Right cardiac atrium (tissue), 5 donors: ENCODE measurements at regions not wholly inside any gene's neighbourhood (a gene's known extent, or its start where the extent isn't known, plus 50 kb on each side); places are given as distances from the start of the nearest gene placed in this dataset.
"Not testable (repeated sequence)": the region's sequence is repeated elsewhere in the genome, so short reads cannot be mapped to it uniquely, and the experiment has no call there.

Experiments used
- ATAC-seq, 2 donors: fragments of 200-7000 bp; cut with Tn5 transposase; one replicate each; pipeline versions ENCODE4 v1.8.0 to v1.9.1; 2020; ENCODE audit warnings: moderate library complexity in 2 of 2, mild to moderate bottlenecking in 1 of 2
- DNase-seq, 3 donors: peaks; one replicate each; pipeline ENCODE4 v3.0.0-alpha.2; 2020
- H3K27ac ChIP-seq: one replicate; pipeline ENCODE4 v1.5.1; 2013; ENCODE audit warnings: mild to moderate bottlenecking, low read length, control low read depth, moderate library complexity
- H3K27me3 ChIP-seq: one replicate; pipeline ENCODE4 v1.6.1; 2013; ENCODE audit not compliant: control insufficient read depth, insufficient read depth
- H3K4me1 ChIP-seq: one replicate; pipeline ENCODE4 v1.6.1; 2013; ENCODE audit warnings: low read length; ENCODE audit not compliant: control insufficient read depth, insufficient read depth
- H3K4me3 ChIP-seq: one replicate; pipeline ENCODE4 v1.5.1; 2013; ENCODE audit warnings: low read length, control low read depth
- H3K9me3 ChIP-seq: one replicate; pipeline ENCODE4 v1.6.1; 2013; ENCODE audit warnings: low read length; ENCODE audit not compliant: control insufficient read depth
- WGBS: extraction: QIAGEN DNeasy Blood & Tissue Kit; methylation state at CpG from one replicate; pipeline ENCODE4 v1.1.7; 2013; 5-methylcytosine and 5-hydroxymethylcytosine counted together
- intact Hi-C, 4 donors: fragments of 100-400 bp; cut with DNase I; formaldehyde crosslinking; loops; one replicate each; pipeline versions ENCODE4 v1.11.0 to v1.14.0; 2022 to 2023
- donor health status: healthy with polysubstance abuse.
- donor health status: DM: no; HTN: yes; CAD: no.
- donor health status: DM: no; HTN: no; CAD: no.
- donor health status: DM: no; HTN: yes; CAD: no; lungs with severe emphysema.
- donor health status: DM: yes; HTN: yes; CAD: no.

- Histone ChIP-seq H3K27ac (no peak overlapping the region), H3K27me3 (no peaks in the 10 kb centered on the region), H3K4me3 (no peak overlapping the region), H3K4me1 (no peaks in the 10 kb centered on the region), H3K9me3 (no peaks in the 10 kb centered on the region)
- DNase-seq (no peak), ATAC-seq (no peak)
- WGBS, result 73% methylated on average over 1 of the region's 1 CpG
- intact Hi-C loops, result no loop called here
These were observed 535.4 kb downstream of the RAB38 start for GRCh38 chr11:87639753-87640364.

GRCh38 chr11:87635001-87635400 lies 540.2 kb downstream of the RAB38 start:
- H3K27me3 ChIP-seq, result no peaks in the 10 kb centered on the region
- ATAC-seq, result no peak
- H3K9me3 ChIP-seq, result no peaks in the 10 kb centered on the region
- no peaks in the 10 kb centered on the region for H3K4me1 ChIP-seq
- H3K4me3 ChIP-seq, result no peak overlapping the region
- no peak for DNase-seq
- 88% methylated on average over 5 of the region's 5 CpGs for WGBS
- intact Hi-C loops, result no loop called here
- no peak overlapping the region for H3K27ac ChIP-seq

GRCh38 chr11:87634331-87634730 lies 540.9 kb downstream of the RAB38 start:
- Histone ChIP-seq H3K9me3 (no peaks in the 10 kb centered on the region), H3K4me1 (no peaks in the 10 kb centered on the region), H3K27ac (no peak overlapping the region), H3K4me3 (no peak overlapping the region), H3K27me3 (no peaks in the 10 kb centered on the region)
- intact Hi-C loops, result no loop called here
- DNase-seq (no peak), ATAC-seq (no peak)
- WGBS, result 45% methylated on average over 3 of the region's 3 CpGs

- Histone ChIP-seq H3K27me3 (no peaks in the 10 kb centered on the region), H3K27ac (no peak overlapping the region), H3K4me3 (no peak overlapping the region), H3K9me3 (no peaks in the 10 kb centered on the region), H3K4me1 (no peaks in the 10 kb centered on the region)
- no peak for ATAC-seq
- no peak for DNase-seq
- intact Hi-C loops, result no loop called here
These were observed 546.3 kb downstream of the RAB38 start for GRCh38 chr11:87628957-87629356.

- Histone ChIP-seq H3K4me1 (no peaks in the 10 kb centered on the region), H3K27me3 (no peaks in the 10 kb centered on the region), H3K27ac (no peak overlapping the region), H3K4me3 (no peak overlapping the region), H3K9me3 (no peaks in the 10 kb centered on the region)
- ATAC-seq (no peak), DNase-seq (no peak)
- intact Hi-C loops, result no loop called here
- 60% methylated on average over 5 of the region's 5 CpGs for WGBS
These were observed 547.1 kb downstream of the RAB38 start for GRCh38 chr11:87628026-87628580.

GRCh38 chr11:87623531-87624365 lies 551.5 kb downstream of the RAB38 start:
- H3K27ac ChIP-seq, DNase-seq, H3K4me1 ChIP-seq, H3K27me3 ChIP-seq, H3K4me3 ChIP-seq, H3K9me3 ChIP-seq, intact Hi-C loops, ATAC-seq: not testable (repeated sequence)
- WGBS, result 68% methylated on average over 24 of the region's 24 CpGs

- intact Hi-C loops, result no loop called here
- no peak overlapping the region for H3K4me3 ChIP-seq
- no peaks in the 10 kb centered on the region for H3K9me3 ChIP-seq
- ATAC-seq (no peak), DNase-seq (no peak)
- H3K4me1 ChIP-seq, result no peaks in the 10 kb centered on the region
- H3K27me3 ChIP-seq, result no peaks in the 10 kb centered on the region
- no peak overlapping the region for H3K27ac ChIP-seq
These were observed 558.7 kb downstream of the RAB38 start for GRCh38 chr11:87616511-87616910.

GRCh38 chr11:87604350-87604749 lies 566.6 kb downstream of the TMEM135 start:
- ATAC-seq (peak; percentile 55 to 77), DNase-seq (peak; percentile 8 to 45 (median 41))
- no peak overlapping the region for H3K4me3 ChIP-seq
- no peaks in the 10 kb centered on the region for H3K4me1 ChIP-seq
- H3K27me3 ChIP-seq, result no peaks in the 10 kb centered on the region
- no peak overlapping the region for H3K27ac ChIP-seq
- no peaks in the 10 kb centered on the region for H3K9me3 ChIP-seq
- intact Hi-C loops, result no loop called here

- DNase-seq (peak in 2 of 3 donors; percentile 16 to 57), ATAC-seq (peak; percentile 33 to 44)
- no peak overlapping the region for H3K4me3 ChIP-seq
- H3K27me3 ChIP-seq, result no peaks in the 10 kb centered on the region
- 72% methylated on average over 2 of the region's 2 CpGs for WGBS
- intact Hi-C loops, result no loop called here
- no peak overlapping the region for H3K27ac ChIP-seq
- no peaks in the 10 kb centered on the region for H3K4me1 ChIP-seq
- no peaks in the 10 kb centered on the region for H3K9me3 ChIP-seq
These were observed 566.2 kb downstream of the TMEM135 start for GRCh38 chr11:87603887-87604286.

- intact Hi-C loops, result no loop called here
- Histone ChIP-seq H3K4me1 (no peaks in the 10 kb centered on the region), H3K27me3 (no peaks in the 10 kb centered on the region), H3K9me3 (no peaks in the 10 kb centered on the region), H3K27ac (no peak overlapping the region), H3K4me3 (no peak overlapping the region)
- ATAC-seq (no peak), DNase-seq (no peak)
- WGBS, result 95% methylated on average over 1 of the region's 1 CpG
These were observed 565.0 kb downstream of the TMEM135 start for GRCh38 chr11:87602776-87603175.

- no peak for DNase-seq
- Histone ChIP-seq H3K9me3 (no peaks in the 10 kb centered on the region), H3K4me3 (no peak overlapping the region), H3K4me1 (no peaks in the 10 kb centered on the region), H3K27ac (no peak overlapping the region), H3K27me3 (no peaks in the 10 kb centered on the region)
- no peak for ATAC-seq
- intact Hi-C loops, result no loop called here
- 61% methylated on average over 4 of the region's 4 CpGs for WGBS
These were observed 563.2 kb downstream of the TMEM135 start for GRCh38 chr11:87600938-87601337.
